C1 segment of cervical spinal cord (tissue), 14 donors: ENCODE measurements at regions not wholly inside any gene's neighbourhood (a gene's known extent, or its start where the extent isn't known, plus 50 kb on each side); places are given as distances from the start of the nearest gene placed in this dataset.
A peak's percentile ranks its signal among the peaks of the same experiment; 100 is the strongest.
"Not testable (repeated sequence)": the region's sequence is repeated elsewhere in the genome, so short reads cannot be mapped to it uniquely, and the experiment has no call there.

ENCODE experiments used
- DNase-seq, 14 donors: peaks; one replicate each; lab custom pipeline; 2025; lab: John Stamatoyannopoulos, UW

GRCh38 chr7:104956753-104957450 lies 57.1 kb upstream of the KMT2E start:
- no peak for DNase-seq

GRCh38 chr7:104958371-104958865 lies 55.6 kb upstream of the KMT2E start:
- no peak for DNase-seq

GRCh38 chr7:104959483-104959882 lies 54.5 kb upstream of the KMT2E start:
- DNase-seq, result not testable (repeated sequence)

GRCh38 chr7:104960741-104961448 lies 53.1 kb upstream of the KMT2E start:
- peak in 3 of 14 donors; percentile 3 to 16 (median 7) for DNase-seq

GRCh38 chr7:104961821-104962220 lies 52.2 kb upstream of the KMT2E start:
- DNase-seq, result no peak

GRCh38 chr7:104962781-104963180 lies 51.2 kb upstream of the KMT2E start:
- no peak for DNase-seq

- DNase-seq, result no peak
Measured at GRCh38 chr7:104963378-104963990, 50.5 kb upstream of the KMT2E start.

GRCh38 chr7:104963991-104964385 lies 50.0 kb upstream of the KMT2E start:
- DNase-seq, result no peak
